ENCODE measurements at regions not wholly inside any gene's neighbourhood (a gene's known extent, or its start where the extent isn't known, plus 50 kb on each side); places are given as distances from the start of the nearest gene placed in this dataset.

GRCh38 chr4:16365036-16365569 is 138.8 kb upstream of the TAPT1 start:
- DNase-seq = no peak

- no peak for DNase-seq
Measured at GRCh38 chr4:16360694-16361262, 134.5 kb upstream of the TAPT1 start.

- no peak for DNase-seq
Measured at GRCh38 chr4:16353165-16353564, 126.9 kb upstream of the TAPT1 start.

- no peak for DNase-seq
Measured at GRCh38 chr4:16351161-16351560, 124.9 kb upstream of the TAPT1 start.

- no peak for DNase-seq
Measured at GRCh38 chr4:16344853-16345252, 118.6 kb upstream of the TAPT1 start.

GRCh38 chr4:16337936-16338335 is 111.7 kb upstream of the TAPT1 start:
- no peak for DNase-seq

GRCh38 chr4:16334601-16335000 is 108.3 kb upstream of the TAPT1 start:
- no peak for DNase-seq

GRCh38 chr4:16329797-16330134 is 103.5 kb upstream of the TAPT1 start:
- no peak for DNase-seq

GRCh38 chr4:16329125-16329796 is 103.0 kb upstream of the TAPT1 start:
- no peak for DNase-seq

- DNase-seq = no peak
Measured at GRCh38 chr4:16322183-16322582, 95.9 kb upstream of the TAPT1 start.

GRCh38 chr4:16315456-16315855 is 89.2 kb upstream of the TAPT1 start:
- no peak for DNase-seq

GRCh38 chr4:16310606-16311005 is 84.3 kb upstream of the TAPT1 start:
- DNase-seq = no peak

- no peak for DNase-seq
Measured at GRCh38 chr4:16302648-16303047, 76.4 kb upstream of the TAPT1 start.

- no peak for DNase-seq
Measured at GRCh38 chr4:16297003-16297402, 70.7 kb upstream of the TAPT1 start.

- no peak for DNase-seq
Measured at GRCh38 chr4:16294455-16294854, 68.2 kb upstream of the TAPT1 start.

GRCh38 chr4:16293210-16293838 is 67.1 kb upstream of the TAPT1 start:
- DNase-seq = no peak

GRCh38 chr4:16292585-16292984 is 66.3 kb upstream of the TAPT1 start:
- DNase-seq = no peak

- DNase-seq = no peak
Measured at GRCh38 chr4:16290681-16291420, 64.6 kb upstream of the TAPT1 start.

- DNase-seq = peak in 1 of 2 donors; percentile 28
Measured at GRCh38 chr4:16289897-16290554, 63.8 kb upstream of the TAPT1 start.

GRCh38 chr4:16284050-16284449 is 57.8 kb upstream of the TAPT1 start:
- no peak for DNase-seq

- DNase-seq = no peak
Measured at GRCh38 chr4:16278178-16278577, 51.9 kb upstream of the TAPT1 start.
